ENCODE measurements at regions not wholly inside any gene's neighbourhood (a gene's known extent, or its start where the extent isn't known, plus 50 kb on each side); places are given as distances from the start of the nearest gene placed in this dataset.

GRCh38 chr19:28019901-28020300 lies 1193.0 kb downstream of the UQCRFS1 start:
- no peak for TF ChIP-seq CTCF (IDR thresholded peaks at IDR 0.05)

- TF ChIP-seq CTCF (IDR thresholded peaks at IDR 0.05): no peak
Measured at GRCh38 chr19:28019371-28019770, 1193.6 kb downstream of the UQCRFS1 start.

GRCh38 chr19:28018499-28018898 lies 1194.5 kb downstream of the UQCRFS1 start:
- TF ChIP-seq CTCF (IDR thresholded peaks at IDR 0.05): no peak

GRCh38 chr19:28014615-28015405 lies 1198.1 kb downstream of the UQCRFS1 start:
- no peak for TF ChIP-seq CTCF (IDR thresholded peaks at IDR 0.05)

GRCh38 chr19:28012361-28012760 lies 1200.6 kb downstream of the UQCRFS1 start:
- peak; percentile 16; the same call in 1 of the 2 replicates for TF ChIP-seq CTCF (IDR thresholded peaks at IDR 0.05)

GRCh38 chr19:28010656-28011055 lies 1202.3 kb downstream of the UQCRFS1 start:
- no peak for TF ChIP-seq CTCF (IDR thresholded peaks at IDR 0.05)

- TF ChIP-seq CTCF (IDR thresholded peaks at IDR 0.05): no peak
Measured at GRCh38 chr19:28009696-28010095, 1203.3 kb downstream of the UQCRFS1 start.

Measured in LNCAP (cell line).